A673 (cell line): ENCODE measurements at regions not wholly inside any gene's neighbourhood (a gene's known extent, or its start where the extent isn't known, plus 50 kb on each side); places are given as distances from the start of the nearest gene placed in this dataset.
"Not testable (repeated sequence)": the region's sequence is repeated elsewhere in the genome, so short reads cannot be mapped to it uniquely, and the experiment has no call there.

Experiments
- BruUV-seq: library from RNA; stranded (reverse); fragments of 400-500 nt; replicated peaks from 2 replicates; lab custom pipeline; 2021; lab: Mats Ljungman, UMichigan
- CTCF ChIA-PET: fragments of 300-600 bp; sonication (Branson Sonifier 250); formaldehyde crosslinking; loops from one replicate; lab custom pipeline; 2022; ENCODE audit warnings: antibody characterized with exemption; lab: Charles Lee
- POLR2A ChIA-PET: fragments of 300-600 bp; sonication (Branson Sonifier 250); formaldehyde crosslinking; loops from one replicate; lab custom pipeline; 2022; ENCODE audit warnings: antibody characterized with exemption; ENCODE audit not compliant: low non-redundant PET; lab: Charles Lee
- DNase-seq: peaks from one replicate; pipeline ENCODE4 v3.0.0-alpha.2; 2015; ENCODE audit warnings: low spot score
- H3K27ac ChIP-seq: fragments of 200-600 bp; sonication (generic); 2 replicates; pipeline ENCODE4 v1.5.1; 2016; ENCODE audit warnings: mixed run types, low read depth, mild to moderate bottlenecking, mixed read lengths, antibody characterized with exemption, low read length; ENCODE audit not compliant: poor library complexity, severe bottlenecking
- H3K27me3 ChIP-seq: fragments of 200-600 bp; sonication (generic); replicated peaks from 2 replicates; pipeline ENCODE4 v1.6.1; 2017; ENCODE audit warnings: mixed run types, low read depth, mild to moderate bottlenecking, mixed read lengths, antibody characterized with exemption, low read length; ENCODE audit not compliant: insufficient read depth, poor library complexity
- H3K36me3 ChIP-seq: fragments of 200-600 bp; sonication (generic); 2 replicates; pipeline ENCODE4 v1.6.1; 2016; ENCODE audit warnings: mixed run types, mild to moderate bottlenecking, mixed read lengths, antibody characterized with exemption, low read length; ENCODE audit not compliant: insufficient read depth, poor library complexity, severe bottlenecking
- H3K4me1 ChIP-seq: fragments of 200-600 bp; sonication (generic); 2 replicates; pipeline ENCODE4 v1.6.1; 2017; ENCODE audit warnings: mixed run types, mild to moderate bottlenecking, mixed read lengths, antibody characterized with exemption, low read length; ENCODE audit not compliant: insufficient read depth, poor library complexity, severe bottlenecking
- H3K4me3 ChIP-seq: fragments of 200-600 bp; sonication (generic); 2 replicates; pipeline ENCODE4 v1.5.1; 2016; ENCODE audit warnings: low read depth, mixed run types, mild to moderate bottlenecking, mixed read lengths, low read length; ENCODE audit not compliant: poor library complexity, severe bottlenecking
- H3K9me3 ChIP-seq: fragments of 200-600 bp; sonication (generic); 2 replicates; pipeline ENCODE4 v1.6.1; 2016; ENCODE audit warnings: mixed run types, low read depth, mild to moderate bottlenecking, mixed read lengths, antibody characterized with exemption, low read length; ENCODE audit not compliant: poor library complexity, severe bottlenecking
- EZH2 ChIP-seq: fragments of 200-600 bp; sonication (generic); IDR thresholded peaks from 2 replicates; pipeline ENCODE4 v1.6.1; 2017; ENCODE audit warnings: borderline replicate concordance, low read depth, mild to moderate bottlenecking, mixed read lengths, antibody characterized with exemption, low read length; ENCODE audit not compliant: poor library complexity, severe bottlenecking
- intact Hi-C: fragments of 100-400 bp; cut with micrococcal nuclease; formaldehyde crosslinking; loops from one replicate; pipeline ENCODE4 v1.10.0; 2022; ENCODE audit not compliant: unreplicated experiment
- TF ChIP-seq, protein P1 (sequence below): fragments of 300-800, 200-600 bp; sonication (generic); conservative IDR thresholded peaks from 2 replicates; pipeline ENCODE4 v1.5.1; 2017; ENCODE audit warnings: low read depth, mild to moderate bottlenecking, antibody characterized with exemption, low read length, moderate library complexity, mixed read lengths

DNA sequence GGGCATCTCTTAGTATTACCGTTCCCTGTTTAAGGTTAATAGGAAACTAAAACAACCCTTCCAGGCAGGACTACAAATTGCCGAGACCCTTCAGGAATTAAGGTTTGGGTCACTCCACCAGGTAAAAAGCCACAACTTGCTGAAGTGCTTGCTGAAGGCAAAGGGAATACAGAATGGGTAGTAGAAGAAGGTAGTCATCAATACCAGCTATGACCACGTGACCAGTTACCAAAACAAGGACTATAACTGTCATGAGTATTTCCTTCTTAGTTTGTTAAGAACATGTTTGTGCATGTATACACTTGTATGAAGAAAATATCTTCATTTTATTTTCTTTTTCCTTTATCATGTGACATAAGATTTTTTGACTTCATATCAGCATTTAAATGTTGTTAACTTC is 578.7 kb upstream of the FBXO33 start:
- CTCF ChIA-PET: no interaction called here
- no peaks in the 10 kb centered on the region for H3K9me3 ChIP-seq
- H3K4me1 ChIP-seq: no peaks in the 10 kb centered on the region
- no peaks in the 10 kb centered on the region for H3K36me3 ChIP-seq
- BruUV-seq: no TSS peak
- no peaks in the 10 kb centered on the region for H3K27me3 ChIP-seq
- DNase-seq: no peak
- POLR2A ChIA-PET: no interaction called here
- no peak overlapping the region for H3K4me3 ChIP-seq
- no peak for TF ChIP-seq EZH2
- TF ChIP-seq, protein P1, sequence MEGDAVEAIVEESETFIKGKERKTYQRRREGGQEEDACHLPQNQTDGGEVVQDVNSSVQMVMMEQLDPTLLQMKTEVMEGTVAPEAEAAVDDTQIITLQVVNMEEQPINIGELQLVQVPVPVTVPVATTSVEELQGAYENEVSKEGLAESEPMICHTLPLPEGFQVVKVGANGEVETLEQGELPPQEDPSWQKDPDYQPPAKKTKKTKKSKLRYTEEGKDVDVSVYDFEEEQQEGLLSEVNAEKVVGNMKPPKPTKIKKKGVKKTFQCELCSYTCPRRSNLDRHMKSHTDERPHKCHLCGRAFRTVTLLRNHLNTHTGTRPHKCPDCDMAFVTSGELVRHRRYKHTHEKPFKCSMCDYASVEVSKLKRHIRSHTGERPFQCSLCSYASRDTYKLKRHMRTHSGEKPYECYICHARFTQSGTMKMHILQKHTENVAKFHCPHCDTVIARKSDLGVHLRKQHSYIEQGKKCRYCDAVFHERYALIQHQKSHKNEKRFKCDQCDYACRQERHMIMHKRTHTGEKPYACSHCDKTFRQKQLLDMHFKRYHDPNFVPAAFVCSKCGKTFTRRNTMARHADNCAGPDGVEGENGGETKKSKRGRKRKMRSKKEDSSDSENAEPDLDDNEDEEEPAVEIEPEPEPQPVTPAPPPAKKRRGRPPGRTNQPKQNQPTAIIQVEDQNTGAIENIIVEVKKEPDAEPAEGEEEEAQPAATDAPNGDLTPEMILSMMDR: no peak
- no peak overlapping the region for H3K27ac ChIP-seq
- intact Hi-C loops: no loop called here

DNA sequence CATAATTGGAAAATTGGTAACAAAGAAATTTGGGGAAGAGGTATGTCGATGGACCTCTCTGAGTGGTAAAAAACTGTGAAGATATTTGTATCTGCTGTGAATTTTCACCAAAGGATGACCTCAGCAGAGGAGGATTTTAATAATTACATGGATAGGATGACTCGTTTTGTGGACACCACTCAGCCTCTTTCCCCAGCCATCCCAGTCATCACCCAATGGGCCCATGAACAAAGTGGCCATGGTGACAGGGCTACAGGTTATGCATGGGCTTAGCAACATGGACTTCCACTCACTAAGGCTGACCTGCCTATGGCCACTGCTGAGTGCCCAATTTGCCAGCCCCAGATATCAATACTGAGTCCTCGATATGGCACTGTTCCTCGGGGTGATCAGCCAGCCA is 577.5 kb upstream of the FBXO33 start:
- no peaks in the 10 kb centered on the region for H3K9me3 ChIP-seq
- H3K27ac ChIP-seq: no peak overlapping the region
- no peak overlapping the region for H3K4me3 ChIP-seq
- H3K4me1 ChIP-seq: no peaks in the 10 kb centered on the region
- ChIA-PET CTCF (no interaction called here), POLR2A (no interaction called here)
- no peaks in the 10 kb centered on the region for H3K36me3 ChIP-seq
- TF ChIP-seq EZH2: no peak
- TF ChIP-seq, protein P1: no peak
- no peaks in the 10 kb centered on the region for H3K27me3 ChIP-seq
- intact Hi-C loops: no loop called here
- DNase-seq: no peak
- BruUV-seq: no TSS peak

DNA sequence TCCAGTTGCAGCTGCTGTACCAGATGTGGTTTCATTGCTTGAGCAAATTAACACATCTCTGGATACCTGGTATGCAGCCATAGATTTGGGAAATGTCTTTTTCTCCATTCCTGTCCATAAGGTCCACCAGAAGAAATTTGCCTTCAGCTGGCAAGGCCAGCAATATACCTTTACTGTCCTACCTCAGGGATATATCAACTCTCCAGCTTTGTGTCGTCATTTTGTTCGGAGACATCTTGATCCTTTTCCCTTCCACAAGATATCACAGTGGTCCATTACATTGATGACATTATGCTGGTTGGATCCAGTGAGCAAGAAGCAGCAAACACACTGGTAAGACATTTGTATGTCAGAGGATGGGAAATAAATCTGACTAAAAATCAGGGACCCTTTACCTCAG is 576.1 kb upstream of the FBXO33 start:
- DNase-seq, CTCF ChIA-PET: not testable (repeated sequence)

DNA sequence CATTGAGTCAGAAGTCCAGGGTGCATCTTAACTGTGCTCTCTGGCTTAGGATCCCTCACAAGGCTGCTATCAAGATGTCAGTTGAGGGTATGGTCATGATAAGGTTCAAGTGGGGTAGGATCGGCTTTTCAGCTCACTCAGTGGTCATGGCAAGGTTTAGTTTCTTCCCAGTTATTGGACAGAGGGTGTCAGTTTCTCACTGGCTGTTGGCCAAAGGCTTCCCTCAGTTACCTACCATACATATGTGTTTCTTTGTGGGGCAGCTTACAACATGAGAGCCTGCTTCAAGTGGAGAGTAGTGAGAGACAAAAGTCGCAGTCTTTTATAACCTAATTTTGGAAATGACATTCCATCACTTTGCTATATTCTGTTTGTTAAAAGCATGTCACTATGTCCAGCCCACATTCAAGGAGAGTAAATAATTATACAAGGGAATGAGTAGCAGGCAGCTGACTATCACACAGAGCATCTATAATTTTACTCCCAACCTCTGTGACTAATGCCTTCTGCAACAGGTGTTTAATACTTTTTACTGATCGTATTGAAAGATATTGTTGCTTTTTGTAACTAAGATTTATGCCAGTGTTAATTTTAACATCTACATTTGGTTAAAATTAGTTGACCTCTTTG is 572.8 kb upstream of the FBXO33 start:
- ChIA-PET POLR2A (no interaction called here), CTCF (no interaction called here)
- BruUV-seq: no TSS peak

More for the DNA sequence above, 576.1 kb upstream of the FBXO33 start:
- H3K27me3 ChIP-seq, H3K27ac ChIP-seq, H3K9me3 ChIP-seq, POLR2A ChIA-PET, BruUV-seq, intact Hi-C loops, H3K4me3 ChIP-seq, H3K4me1 ChIP-seq, H3K36me3 ChIP-seq: not testable (repeated sequence)

More for the DNA sequence above, 572.8 kb upstream of the FBXO33 start:
- Histone ChIP-seq H3K27me3 (no peaks in the 10 kb centered on the region), H3K27ac (no peak overlapping the region), H3K9me3 (no peaks in the 10 kb centered on the region), H3K4me1 (no peaks in the 10 kb centered on the region), H3K36me3 (no peaks in the 10 kb centered on the region), H3K4me3 (no peak overlapping the region)
- intact Hi-C loops: no loop called here
- TF ChIP-seq, protein P1: no peak
- TF ChIP-seq EZH2: no peak
- DNase-seq: no peak
